H1 (cell line): ENCODE measurements at regions not wholly inside any gene's neighbourhood (a gene's known extent, or its start where the extent isn't known, plus 50 kb on each side); places are given as distances from the start of the nearest gene placed in this dataset.

ENCODE experiments used
- CTCF ChIA-PET: fragments of 300-600 bp; sonication (Branson Sonifier 250); formaldehyde crosslinking; loops from one replicate; lab custom pipeline; 2021; ENCODE audit not compliant: partially characterized antibody; lab: Charles Lee
- POLR2A ChIA-PET: fragments of 300-600 bp; sonication (Branson Sonifier 250); formaldehyde crosslinking; loops from one replicate; lab custom pipeline; 2021; ENCODE audit warnings: inconsistent platforms; ENCODE audit not compliant: partially characterized antibody; lab: Charles Lee
- DNase-seq, 2 experiments: peaks; one replicate each; pipeline versions ENCODE4 v3.0.0 to v3.0.0-alpha.2; 2010 to 2022; ENCODE audit warnings: low spot score in 2 of 2, low read depth in 1 of 2, mixed read lengths in 1 of 2
- FAIRE-seq: peaks from 2 replicates; lab custom pipeline; 2011; peaks lifted over from hg19 to GRCh38; lab: Jason Lieb, UNC
- H2AFZ ChIP-seq: 2 replicates; pipeline ENCODE4 v1.8.1; 2012; ENCODE audit warnings: low read length, inconsistent platforms
- H2AK5ac ChIP-seq: 2 replicates; pipeline ENCODE4 v1.6.1; 2013; ENCODE audit warnings: low read depth, low read length
- H2BK120ac ChIP-seq: replicated peaks from 2 replicates; pipeline ENCODE3; 2013; ENCODE audit warnings: low read depth, low read length, inconsistent platforms
- H2BK12ac ChIP-seq: 2 replicates; pipeline ENCODE4 v1.6.1; 2013; ENCODE audit warnings: low read depth, low read length
- H2BK15ac ChIP-seq: 2 replicates; pipeline ENCODE4 v1.6.1; 2013; ENCODE audit warnings: low read length
- H2BK20ac ChIP-seq: 2 replicates; pipeline ENCODE4 v1.6.1; 2013; ENCODE audit warnings: low read length
- H2BK5ac ChIP-seq: 2 replicates; pipeline ENCODE4 v1.6.1; 2013; ENCODE audit warnings: low read depth, low read length
- H3K14ac ChIP-seq: 2 replicates; pipeline ENCODE4 v1.6.1; 2013; ENCODE audit warnings: inconsistent platforms; ENCODE audit not compliant: insufficient read length
- H3K18ac ChIP-seq: 2 replicates; pipeline ENCODE4 v1.6.1; 2013; ENCODE audit warnings: low read length; ENCODE audit errors: extremely low read depth
- H3K23ac ChIP-seq: 2 replicates; pipeline ENCODE4 v1.6.1; 2013; ENCODE audit warnings: inconsistent platforms; ENCODE audit not compliant: insufficient read length
- H3K23me2 ChIP-seq: 2 replicates; pipeline ENCODE4 v1.6.1; 2013; ENCODE audit warnings: low read depth, low read length
- H3K27ac ChIP-seq: 2 replicates; pipeline ENCODE4 v1.6.1; 2011; ENCODE audit warnings: low read depth, low read length, inconsistent platforms
- H3K27me3 ChIP-seq, 4 experiments: replicated peaks in 1 of 4; 1 replicate in 1 of 4; 2 replicates in 3 of 4; pipeline versions ENCODE4 v1.6.1 to v1.8.1; 2011 to 2013; ENCODE audit warnings: low read length in 3 of 4, mild to moderate bottlenecking in 3 of 4, inconsistent platforms in 2 of 4, mixed read lengths in 2 of 4, moderate library complexity in 1 of 4; ENCODE audit not compliant: control insufficient read depth in 3 of 4, insufficient read depth in 3 of 4; ENCODE audit errors: extremely low read depth in 1 of 4
- H3K36me3 ChIP-seq, 4 experiments: 2 replicates each; pipeline versions ENCODE4 v1.6.1 to v1.8.1; 2011 to 2013; ENCODE audit warnings: mild to moderate bottlenecking in 4 of 4, low read length in 3 of 4, moderate library complexity in 2 of 4, control low read depth in 1 of 4, inconsistent platforms in 1 of 4; ENCODE audit not compliant: insufficient read depth in 4 of 4, control insufficient read depth in 2 of 4
- H3K4ac ChIP-seq: replicated peaks from 2 replicates; pipeline ENCODE3; 2013; ENCODE audit warnings: low read length, low read depth, mixed read lengths, inconsistent platforms; ENCODE audit not compliant: insufficient read length
- H3K4me1 ChIP-seq, 4 experiments: replicated peaks in 1 of 4; 1 replicate in 1 of 4; 2 replicates in 3 of 4; pipeline versions ENCODE4 v1.6.1 to v1.8.1; 2011 to 2013; ENCODE audit warnings: low read length in 3 of 4, inconsistent platforms in 2 of 4, mixed read lengths in 1 of 4; ENCODE audit not compliant: insufficient read depth in 4 of 4, control insufficient read depth in 3 of 4
- H3K4me2 ChIP-seq, 2 experiments: 2 replicates each; pipeline versions ENCODE4 v1.6.1 to v1.8.1; 2011 to 2013; ENCODE audit warnings: low read depth in 2 of 2, low read length in 2 of 2, control low read depth in 1 of 2, inconsistent platforms in 1 of 2, mild to moderate bottlenecking in 1 of 2; ENCODE audit not compliant: insufficient read depth in 1 of 2
- H3K4me3 ChIP-seq, 4 experiments: fragments of 200-600, 300-600 bp in 1 of 4; sonication (generic), shearing (Covaris generic), sonication (Bioruptor Twin) in 1 of 4; 2 replicates each; pipeline versions ENCODE4 v1.5.1 to v1.8.1; 2011 to 2016; ENCODE audit warnings: low read length in 4 of 4, low read depth in 3 of 4, control low read depth in 2 of 4, inconsistent platforms in 2 of 4, mild to moderate bottlenecking in 2 of 4, mixed read lengths in 1 of 4, moderate library complexity in 1 of 4; ENCODE audit not compliant: insufficient read depth in 2 of 4; ENCODE audit errors: extremely low read depth in 1 of 4
- H3K56ac ChIP-seq: replicated peaks from 2 replicates; pipeline ENCODE3; 2013; ENCODE audit warnings: low read depth, mild to moderate bottlenecking, mixed read lengths, low read length, inconsistent platforms; ENCODE audit not compliant: insufficient read length
- H3K79me1 ChIP-seq: 2 replicates; pipeline ENCODE4 v1.6.1; 2013; ENCODE audit warnings: low read depth, low read length, control low read depth
- H3K79me2 ChIP-seq, 2 experiments: 2 replicates each; pipeline versions ENCODE4 v1.6.1 to v1.8.1; 2012 to 2013; ENCODE audit warnings: low read length in 2 of 2, mild to moderate bottlenecking in 2 of 2, inconsistent platforms in 1 of 2; ENCODE audit not compliant: insufficient read depth in 2 of 2, control insufficient read depth in 1 of 2
- H3K9ac ChIP-seq, 4 experiments: replicated peaks in 1 of 4; 1 replicate in 1 of 4; 2 replicates in 3 of 4; pipeline versions ENCODE4 v1.6.1 to v1.8.1; 2011 to 2013; ENCODE audit warnings: low read depth in 3 of 4, low read length in 3 of 4, control low read depth in 2 of 4, mild to moderate bottlenecking in 2 of 4, moderate library complexity in 2 of 4, inconsistent platforms in 1 of 4; ENCODE audit errors: extremely low read depth in 1 of 4
- H3K9me3 ChIP-seq, 2 experiments: 2 replicates each; pipeline versions ENCODE4 v1.6.1 to v1.8.1; 2012 to 2013; ENCODE audit warnings: mild to moderate bottlenecking in 2 of 2, moderate library complexity in 2 of 2, control low read depth in 1 of 2, inconsistent platforms in 1 of 2, low read depth in 1 of 2, low read length in 1 of 2, mixed read lengths in 1 of 2; ENCODE audit not compliant: insufficient read depth in 2 of 2
- H4K20me1 ChIP-seq, 2 experiments: replicated peaks in 1 of 2; 2 replicates each; pipeline versions ENCODE3 to v1.8.1; 2011 to 2013; ENCODE audit warnings: inconsistent platforms in 2 of 2, low read length in 2 of 2, mild to moderate bottlenecking in 1 of 2; ENCODE audit not compliant: insufficient read depth in 2 of 2, control insufficient read depth in 1 of 2
- H4K5ac ChIP-seq: 2 replicates; pipeline ENCODE4 v1.6.1; 2013; ENCODE audit warnings: low read length, low read depth, mixed read lengths, inconsistent platforms; ENCODE audit not compliant: insufficient read length
- H4K8ac ChIP-seq: 2 replicates; pipeline ENCODE4 v1.8.0; 2013; ENCODE audit warnings: mild to moderate bottlenecking, moderate library complexity, low read length, inconsistent platforms; ENCODE audit not compliant: insufficient read depth; ENCODE audit errors: extremely low read depth
- H4K91ac ChIP-seq: replicated peaks from 2 replicates; pipeline ENCODE3; 2013; ENCODE audit warnings: low read length, mixed read lengths, inconsistent platforms; ENCODE audit not compliant: insufficient read length
- CHD2 ChIP-seq: IDR thresholded peaks from 2 replicates; pipeline ENCODE4 v1.6.1; 2012; ENCODE audit warnings: low read length, improper control_type of control experiment
- EGR1 ChIP-seq: IDR thresholded peaks from 2 replicates; pipeline ENCODE4 v1.6.1; 2011; ENCODE audit warnings: low read depth, low read length, borderline replicate concordance
- GTF2F1 ChIP-seq: IDR thresholded peaks from 2 replicates; pipeline ENCODE4 v1.6.1; 2012; ENCODE audit warnings: low read depth, low read length, improper control_type of control experiment, borderline replicate concordance
- HDAC6 ChIP-seq: IDR thresholded peaks from one replicate; pipeline ENCODE4 v1.7.1; 2012; ENCODE audit warnings: low read depth, mild to moderate bottlenecking, inconsistent platforms, low read length, moderate library complexity
- RNF2 ChIP-seq: fragments of 200-900, 300-1000 bp; sonication (generic); IDR thresholded peaks from 2 replicates; pipeline ENCODE4 v1.7.1; 2016; ENCODE audit warnings: borderline replicate concordance, low read depth, mild to moderate bottlenecking, antibody characterized with exemption, low read length; ENCODE audit not compliant: poor library complexity, severe bottlenecking; ENCODE audit errors: missing control alignments
- SAP30 ChIP-seq: fragments of 300-600 bp; sonication (generic); IDR thresholded peaks from 2 replicates; pipeline ENCODE4 v1.7.1; 2012; ENCODE audit warnings: low read length, moderate library complexity, mild to moderate bottlenecking, inconsistent platforms; ENCODE audit not compliant: insufficient read depth, insufficient replicate concordance
- SRF ChIP-seq: IDR thresholded peaks from 2 replicates; pipeline ENCODE4 v1.6.1; 2011; ENCODE audit warnings: mild to moderate bottlenecking, low read depth, low read length, moderate library complexity
- SUZ12 ChIP-seq: fragments of 200-600 bp; sonication (generic); IDR thresholded peaks from 2 replicates; pipeline ENCODE4 v1.6.1; 2012; ENCODE audit warnings: mild to moderate bottlenecking, inconsistent platforms, low read length, moderate library complexity, mixed read lengths
- WGBS, 2 experiments: shearing (Covaris generic) in 1 of 2; methylation state at CpG; one replicate each; pipeline versions ENCODE4 v1.1.6 to v1.1.7; 2013 to 2015; ENCODE audit warnings: low lambda C conversion rate in 2 of 2, mixed read lengths in 2 of 2, inconsistent platforms in 1 of 2, low coverage in 1 of 2, missing lambda C conversion rate in 1 of 2; ENCODE audit not compliant: insufficient replicate concordance in 2 of 2, insufficient coverage in 1 of 2, insufficient read length in 1 of 2; ENCODE audit errors: extremely low coverage in 1 of 2, missing lambda C conversion rate in 1 of 2; 5-methylcytosine and 5-hydroxymethylcytosine counted together

DNA sequence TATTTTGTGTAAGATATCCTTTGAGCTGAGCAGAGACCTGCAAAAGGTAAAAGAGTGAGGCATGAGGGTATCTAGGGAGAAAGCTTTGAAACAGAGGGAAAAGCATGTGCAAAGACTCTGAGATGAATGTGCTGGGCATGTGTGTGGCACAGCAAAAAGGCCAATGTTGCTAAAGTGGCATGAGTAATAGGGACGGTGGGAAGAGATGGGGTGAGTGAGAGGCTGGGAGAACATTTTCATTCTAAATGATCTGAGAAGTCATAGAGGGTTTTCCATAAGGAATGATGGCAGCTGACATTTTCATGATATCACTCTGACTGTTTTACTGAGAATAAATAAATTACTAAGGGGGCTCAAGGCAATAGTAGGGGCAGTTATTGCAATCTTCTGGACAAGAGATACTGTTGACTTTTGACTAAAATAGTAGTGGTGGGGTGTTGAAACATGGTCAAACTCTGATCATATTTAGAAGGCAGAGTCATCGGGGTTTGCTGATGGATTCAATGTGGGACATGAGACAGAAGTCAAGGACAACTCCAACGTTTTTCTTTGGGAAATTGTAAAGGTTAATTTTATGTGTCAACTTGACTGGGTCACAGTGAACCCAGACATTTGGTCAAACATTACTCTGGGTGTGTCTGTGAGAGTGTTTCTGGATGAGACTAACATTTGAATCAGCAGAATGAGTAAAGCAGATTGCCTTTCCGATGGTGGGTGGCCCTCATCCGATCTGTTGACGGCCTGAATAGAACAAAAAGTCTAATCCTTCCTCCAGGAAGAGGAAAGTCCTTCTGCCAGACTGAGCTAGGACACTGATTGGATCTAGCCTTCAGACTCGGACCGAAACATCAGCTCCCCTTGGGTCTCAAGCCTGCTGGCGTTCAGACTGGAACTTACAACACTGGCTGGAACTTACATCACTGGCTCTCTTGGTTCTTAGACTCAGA lies 193.9 kb upstream of the PLXNC1 start:
- no peak overlapping the region for H2BK120ac ChIP-seq
- H3K4me3 ChIP-seq: no peak overlapping the region
- H2BK12ac ChIP-seq: no peak overlapping the region
- H3K4ac ChIP-seq: no peak overlapping the region
- no peak overlapping the region for H2BK5ac ChIP-seq
- no peak overlapping the region for H4K8ac ChIP-seq
- H2AK5ac ChIP-seq: no peak overlapping the region
- no peak overlapping the region for H3K23ac ChIP-seq
- H2AFZ ChIP-seq: no peak overlapping the region
- no peaks in the 10 kb centered on the region for H4K20me1 ChIP-seq
- H3K9ac ChIP-seq: no peak overlapping the region
- WGBS, 2 experiments: 86% methylated on average over 9 of the region's 9 CpGs; no CpG with 5 or more reads in 1 of the 2 experiments
- DNase-seq (no peak), FAIRE-seq (no peak)
- H2BK20ac ChIP-seq: no peak overlapping the region
- no peak overlapping the region for H3K27ac ChIP-seq
- H3K27me3 ChIP-seq: no peaks in the 10 kb centered on the region; a peak in 1 of 7 replicates
- H3K4me1 ChIP-seq: no peaks in the 10 kb centered on the region
- H4K5ac ChIP-seq: no peak overlapping the region
- no peak overlapping the region for H3K14ac ChIP-seq
- H3K4me2 ChIP-seq: no peak overlapping the region
- no peak overlapping the region for H3K56ac ChIP-seq
- H3K18ac ChIP-seq: no peak overlapping the region
- no peaks in the 10 kb centered on the region for H3K79me2 ChIP-seq
- no peaks in the 10 kb centered on the region for H3K79me1 ChIP-seq
- TF ChIP-seq SAP30 (no peak), GTF2F1 (no peak), SUZ12 (no peak), SRF (no peak), RNF2 (no peak), HDAC6 (no peak), CHD2 (no peak), EGR1 (no peak)
- H2BK15ac ChIP-seq: no peak overlapping the region
- ChIA-PET CTCF (interaction anchor here (1.0 kb wide), 1 partner anchor 145 kb away, joined by 3 read pairs; no protein-coding TSS in a partner anchor), POLR2A (no interaction called here)
- no peaks in the 10 kb centered on the region for H3K9me3 ChIP-seq
- no peaks in the 10 kb centered on the region for H3K36me3 ChIP-seq
- H4K91ac ChIP-seq: no peak overlapping the region
- no peaks in the 10 kb centered on the region for H3K23me2 ChIP-seq
